ENCODE measurements at regions not wholly inside any gene's neighbourhood (a gene's known extent, or its start where the extent isn't known, plus 50 kb on each side); places are given as distances from the start of the nearest gene placed in this dataset.
A peak's percentile ranks its signal among the peaks of the same experiment; 100 is the strongest.

DNA sequence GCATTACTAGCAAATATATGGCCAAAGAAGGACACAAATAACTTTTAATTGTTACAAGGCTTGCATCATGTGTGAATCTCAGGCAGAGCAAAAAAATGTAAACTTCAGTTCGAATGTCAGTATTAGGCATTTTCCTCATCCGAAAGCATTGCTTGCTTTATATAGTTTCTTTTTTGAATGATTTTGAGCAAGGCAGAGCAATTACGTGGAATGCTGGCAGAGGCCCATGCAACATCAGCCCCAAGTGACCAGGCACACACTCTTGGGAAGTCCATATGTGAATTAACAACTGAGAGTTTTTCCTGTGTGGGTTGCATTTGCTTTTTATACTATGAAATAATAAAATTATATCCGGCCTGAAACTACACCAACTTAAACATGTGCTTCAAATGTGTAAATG is 274.8 kb downstream of the PTPRC start:
- TF ChIP-seq, protein P1, sequence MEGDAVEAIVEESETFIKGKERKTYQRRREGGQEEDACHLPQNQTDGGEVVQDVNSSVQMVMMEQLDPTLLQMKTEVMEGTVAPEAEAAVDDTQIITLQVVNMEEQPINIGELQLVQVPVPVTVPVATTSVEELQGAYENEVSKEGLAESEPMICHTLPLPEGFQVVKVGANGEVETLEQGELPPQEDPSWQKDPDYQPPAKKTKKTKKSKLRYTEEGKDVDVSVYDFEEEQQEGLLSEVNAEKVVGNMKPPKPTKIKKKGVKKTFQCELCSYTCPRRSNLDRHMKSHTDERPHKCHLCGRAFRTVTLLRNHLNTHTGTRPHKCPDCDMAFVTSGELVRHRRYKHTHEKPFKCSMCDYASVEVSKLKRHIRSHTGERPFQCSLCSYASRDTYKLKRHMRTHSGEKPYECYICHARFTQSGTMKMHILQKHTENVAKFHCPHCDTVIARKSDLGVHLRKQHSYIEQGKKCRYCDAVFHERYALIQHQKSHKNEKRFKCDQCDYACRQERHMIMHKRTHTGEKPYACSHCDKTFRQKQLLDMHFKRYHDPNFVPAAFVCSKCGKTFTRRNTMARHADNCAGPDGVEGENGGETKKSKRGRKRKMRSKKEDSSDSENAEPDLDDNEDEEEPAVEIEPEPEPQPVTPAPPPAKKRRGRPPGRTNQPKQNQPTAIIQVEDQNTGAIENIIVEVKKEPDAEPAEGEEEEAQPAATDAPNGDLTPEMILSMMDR (conservative IDR thresholded peaks at IDR 0.05; ENCODE audit: control insufficient read depth, insufficient read depth, low read depth, low read length): no peak
- no peak overlapping the region for H3K4me3 ChIP-seq (ENCODE audit: control insufficient read depth, low read depth, low read length)
- DNase-seq (ENCODE audit: low read depth): peak; percentile 71

DNA sequence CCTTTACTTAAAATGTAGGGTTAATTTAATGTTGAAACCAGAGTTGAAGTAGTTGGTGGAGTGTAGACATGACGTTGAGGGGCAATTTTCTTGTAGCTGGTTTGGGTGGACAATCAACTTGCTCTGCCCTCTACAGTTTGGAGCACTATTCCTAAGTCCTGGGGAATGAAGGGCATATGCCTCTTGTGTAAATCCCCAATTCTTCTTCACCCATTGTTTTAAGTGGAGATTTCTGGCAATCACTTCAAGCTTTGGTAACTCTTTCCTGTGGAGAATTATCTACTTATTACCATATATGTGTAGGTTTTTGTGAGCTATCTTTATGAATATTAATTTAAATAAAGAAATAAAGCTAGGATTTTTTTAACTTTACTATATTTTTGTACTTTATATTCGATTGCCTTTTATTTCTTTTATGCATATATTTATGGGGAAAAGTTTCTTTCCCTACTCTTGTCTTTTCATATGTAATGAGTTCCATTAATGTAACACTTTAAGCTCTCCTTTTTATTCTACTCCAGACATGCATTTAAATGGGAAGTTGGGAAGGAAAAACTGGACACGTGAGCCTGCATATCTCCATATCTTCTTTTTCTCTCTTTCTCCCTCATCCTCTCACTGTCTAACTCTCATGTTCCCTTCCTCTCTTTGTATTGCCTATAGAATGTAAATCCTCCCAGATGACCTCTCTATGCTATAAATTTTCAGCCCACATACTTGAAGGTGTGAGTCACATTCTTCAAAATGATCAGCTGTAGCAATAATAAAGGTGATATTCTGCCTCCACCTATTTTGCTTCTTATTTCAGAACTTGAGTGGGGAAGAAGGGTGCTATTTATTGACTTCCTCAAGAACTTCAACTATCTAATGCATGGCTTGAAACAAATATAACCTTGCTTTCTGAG is 276.7 kb downstream of the PTPRC start:
- H3K4me3 ChIP-seq (ENCODE audit: control insufficient read depth, low read depth, low read length): no peak overlapping the region
- TF ChIP-seq, protein P1 (conservative IDR thresholded peaks at IDR 0.05; ENCODE audit: control insufficient read depth, insufficient read depth, low read depth, low read length): no peak
- DNase-seq (ENCODE audit: low read depth): no peak

DNA sequence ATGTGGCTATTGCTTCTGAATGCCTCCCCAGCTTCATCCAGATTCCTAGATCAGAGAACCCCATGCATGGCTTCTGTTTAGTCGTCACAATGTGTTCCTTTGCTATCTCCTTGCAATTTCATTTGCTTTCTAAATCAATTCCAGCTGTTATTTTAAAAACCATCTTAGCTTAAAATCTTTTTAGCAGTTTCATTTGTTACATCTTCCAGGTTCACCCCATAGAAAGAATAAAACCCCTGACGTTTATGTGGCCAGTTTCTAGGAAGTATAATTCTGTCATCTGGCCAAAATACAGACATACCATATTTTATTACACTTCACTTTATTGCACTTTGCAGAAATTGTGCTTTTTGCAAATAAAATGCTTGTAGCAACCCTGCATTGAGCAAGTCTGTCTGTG is 278.4 kb downstream of the PTPRC start:
- peak; percentile 28 for DNase-seq (ENCODE audit: low read depth)
- TF ChIP-seq, protein P1 (conservative IDR thresholded peaks at IDR 0.05; ENCODE audit: control insufficient read depth, insufficient read depth, low read depth, low read length): no peak
- H3K4me3 ChIP-seq (ENCODE audit: control insufficient read depth, low read depth, low read length): no peak overlapping the region

DNA sequence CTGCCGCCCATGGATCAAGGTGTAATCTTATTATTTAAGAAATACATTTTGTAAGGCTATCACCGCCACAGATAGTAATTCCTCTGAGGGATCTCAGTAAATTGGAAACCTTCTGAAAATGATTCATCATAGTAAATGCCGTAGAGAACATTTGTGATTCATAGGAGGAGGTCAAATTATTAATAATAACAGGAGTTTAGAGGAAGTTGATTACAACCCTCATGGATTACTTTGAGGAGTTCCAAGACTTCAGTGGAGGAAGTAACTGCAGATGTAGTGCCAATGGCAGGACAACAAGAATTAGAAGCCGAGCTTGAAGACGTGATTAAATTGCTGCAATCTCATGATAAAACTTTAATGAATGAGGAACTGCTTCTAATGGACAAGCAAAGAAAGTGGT is 280.1 kb downstream of the PTPRC start:
- TF ChIP-seq, protein P1 (conservative IDR thresholded peaks at IDR 0.05; ENCODE audit: control insufficient read depth, insufficient read depth, low read depth, low read length): no peak
- H3K4me3 ChIP-seq (ENCODE audit: control insufficient read depth, low read depth, low read length): no peak overlapping the region
- peak; percentile 67 for DNase-seq (ENCODE audit: low read depth)

DNA sequence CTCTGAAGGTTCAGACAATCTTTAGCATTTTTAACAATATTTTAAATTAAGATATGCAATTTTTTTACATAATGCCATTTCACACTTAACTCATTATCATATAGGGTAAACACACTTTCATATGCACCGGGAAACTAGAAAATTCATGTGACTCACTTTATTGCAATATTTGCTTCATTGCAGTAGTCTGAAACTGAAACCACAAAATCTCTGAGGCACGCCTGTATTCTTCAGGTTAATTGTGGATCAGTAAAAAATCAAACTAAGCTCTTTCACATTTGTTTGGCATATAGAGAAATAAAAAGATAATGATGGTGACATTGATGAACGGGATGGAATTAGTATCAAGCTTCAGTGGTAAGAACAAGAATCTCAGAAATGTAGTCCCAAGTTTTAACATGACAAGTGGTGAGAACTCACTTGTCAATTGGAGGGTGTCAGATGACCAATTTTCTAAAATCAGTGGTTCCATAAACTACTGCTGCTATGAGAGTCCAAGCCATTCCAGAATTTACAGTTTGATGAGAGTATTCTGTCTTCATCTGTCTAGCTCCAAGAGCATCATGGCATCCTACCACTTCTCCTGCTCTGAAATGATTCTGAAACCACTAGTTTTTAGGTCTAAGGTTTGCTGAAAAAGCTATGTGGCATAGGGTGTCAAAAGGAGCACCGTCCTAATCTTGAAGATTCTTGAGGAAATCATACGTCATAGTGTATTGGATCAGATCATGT is 281.0 kb downstream of the PTPRC start:
- DNase-seq (ENCODE audit: low read depth): peak; percentile 51
- no peak overlapping the region for H3K4me3 ChIP-seq (ENCODE audit: control insufficient read depth, low read depth, low read length)
- TF ChIP-seq, protein P1 (conservative IDR thresholded peaks at IDR 0.05; ENCODE audit: control insufficient read depth, insufficient read depth, low read depth, low read length): no peak

DNA sequence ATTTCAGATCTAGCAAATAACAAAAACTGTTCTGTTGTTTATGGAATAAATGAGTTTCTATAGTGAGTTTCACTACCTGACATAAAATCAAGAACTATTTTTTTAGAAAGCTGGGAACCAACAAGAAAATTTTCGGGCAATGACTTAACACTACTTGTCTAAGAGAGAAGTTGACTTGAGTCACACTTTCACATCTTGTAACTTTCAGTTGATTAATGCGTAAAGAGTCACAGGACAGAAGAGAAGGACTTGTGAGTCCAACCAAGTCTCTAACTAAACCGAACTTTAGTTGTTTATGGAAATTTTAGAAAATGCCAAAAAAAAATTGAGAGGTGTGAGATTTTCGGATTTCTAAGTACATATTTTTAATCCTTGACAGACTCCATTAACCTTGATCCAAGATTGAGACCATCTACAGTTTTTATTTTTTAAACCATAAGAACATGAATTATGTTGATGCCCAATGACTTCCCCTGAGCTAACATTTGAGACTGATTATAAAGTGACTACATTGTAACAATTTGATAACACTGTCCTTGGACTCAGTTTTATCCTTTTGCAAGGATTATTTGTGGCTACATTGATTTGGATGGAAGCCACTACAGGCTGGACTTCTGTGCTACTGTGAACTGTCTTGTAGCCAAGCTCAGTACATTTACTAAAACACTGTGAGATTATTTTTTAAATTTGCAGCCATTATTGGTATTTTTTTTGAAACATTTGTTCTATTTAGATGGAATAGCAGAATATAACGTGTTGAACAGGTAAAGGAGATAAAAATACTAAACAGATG is 284.0 kb downstream of the PTPRC start:
- no peak for DNase-seq (ENCODE audit: low read depth)
- TF ChIP-seq, protein P1 (conservative IDR thresholded peaks at IDR 0.05; ENCODE audit: control insufficient read depth, insufficient read depth, low read depth, low read length): no peak
- H3K4me3 ChIP-seq (ENCODE audit: control insufficient read depth, low read depth, low read length): no peak overlapping the region

Data from fibroblast of mammary gland (primary cell).